ENCODE measurements at regions not wholly inside any gene's neighbourhood (a gene's known extent, or its start where the extent isn't known, plus 50 kb on each side); places are given as distances from the start of the nearest gene placed in this dataset.
"Not testable (repeated sequence)": the region's sequence is repeated elsewhere in the genome, so short reads cannot be mapped to it uniquely, and the experiment has no call there.

GRCh38 chr14:85350667-85351066 lies 179.3 kb upstream of the FLRT2 start:
- DNase-seq: no peak
- Histone ChIP-seq H3K36me3 (ENCODE audit: control insufficient read depth in 1 of 2, insufficient read depth in 2 of 2, low read length in 1 of 2) (no peaks in the 10 kb centered on the region), H3K27ac (ENCODE audit: low read depth in 1 of 2, low read length in 2 of 2) (no peak overlapping the region), H3K9me3 (ENCODE audit: control insufficient read depth, low read length) (peaks cover 4% of the 10 kb centered on the region), H3K4me1 (ENCODE audit: control insufficient read depth in 1 of 2, insufficient read depth in 2 of 2, low read length in 2 of 2) (no peaks in the 10 kb centered on the region), H3K27me3 (ENCODE audit: control insufficient read depth in 1 of 2, insufficient read depth in 2 of 2, low read length in 1 of 2) (no peaks in the 10 kb centered on the region), H3K4me3 (ENCODE audit: low read length in 2 of 2) (no peak overlapping the region)
- intact Hi-C loops (cut with DNase I): no loop called here
- 25 to 26% methylated on average over 3 of the region's 3 CpGs for WGBS, 2 donors
- ATAC-seq (ENCODE audit: low FRiP score): no peak

GRCh38 chr14:85352588-85352987 lies 177.4 kb upstream of the FLRT2 start:
- H3K27me3 ChIP-seq (ENCODE audit: control insufficient read depth in 1 of 2, insufficient read depth in 2 of 2, low read length in 1 of 2); intact Hi-C loops (cut with DNase I); DNase-seq: not testable (repeated sequence)

GRCh38 chr14:85357120-85357519 lies 172.8 kb upstream of the FLRT2 start:
- H3K4me1 ChIP-seq (ENCODE audit: control insufficient read depth in 1 of 2, insufficient read depth in 2 of 2, low read length in 2 of 2): no peaks in the 10 kb centered on the region
- DNase-seq (no peak), ATAC-seq (ENCODE audit: low FRiP score) (no peak)
- H3K27me3 ChIP-seq (ENCODE audit: control insufficient read depth in 1 of 2, insufficient read depth in 2 of 2, low read length in 1 of 2): no peaks in the 10 kb centered on the region
- no peak overlapping the region for H3K27ac ChIP-seq (ENCODE audit: low read depth in 1 of 2, low read length in 2 of 2)
- no peaks in the 10 kb centered on the region for H3K36me3 ChIP-seq (ENCODE audit: control insufficient read depth in 1 of 2, insufficient read depth in 2 of 2, low read length in 1 of 2)
- H3K4me3 ChIP-seq (ENCODE audit: low read length in 2 of 2): no peak overlapping the region
- intact Hi-C loops (cut with DNase I): no loop called here
- WGBS, 2 donors: 92 to 94% methylated on average over 5 of the region's 5 CpGs
- H3K9me3 ChIP-seq (ENCODE audit: control insufficient read depth, low read length): peaks cover 4% of the 10 kb centered on the region

More at GRCh38 chr14:85352588-85352987, 177.4 kb upstream of the FLRT2 start:
- not testable (repeated sequence) for H3K4me3 ChIP-seq (ENCODE audit: low read length in 2 of 2); H3K27ac ChIP-seq (ENCODE audit: low read depth in 1 of 2, low read length in 2 of 2); H3K4me1 ChIP-seq (ENCODE audit: control insufficient read depth in 1 of 2, insufficient read depth in 2 of 2, low read length in 2 of 2); H3K36me3 ChIP-seq (ENCODE audit: control insufficient read depth in 1 of 2, insufficient read depth in 2 of 2, low read length in 1 of 2); ATAC-seq (ENCODE audit: low FRiP score); H3K9me3 ChIP-seq (ENCODE audit: control insufficient read depth, low read length)
- 94 to 95% methylated on average over 21 to 26 of the region's 26 CpGs for WGBS, 2 donors

DNA sequence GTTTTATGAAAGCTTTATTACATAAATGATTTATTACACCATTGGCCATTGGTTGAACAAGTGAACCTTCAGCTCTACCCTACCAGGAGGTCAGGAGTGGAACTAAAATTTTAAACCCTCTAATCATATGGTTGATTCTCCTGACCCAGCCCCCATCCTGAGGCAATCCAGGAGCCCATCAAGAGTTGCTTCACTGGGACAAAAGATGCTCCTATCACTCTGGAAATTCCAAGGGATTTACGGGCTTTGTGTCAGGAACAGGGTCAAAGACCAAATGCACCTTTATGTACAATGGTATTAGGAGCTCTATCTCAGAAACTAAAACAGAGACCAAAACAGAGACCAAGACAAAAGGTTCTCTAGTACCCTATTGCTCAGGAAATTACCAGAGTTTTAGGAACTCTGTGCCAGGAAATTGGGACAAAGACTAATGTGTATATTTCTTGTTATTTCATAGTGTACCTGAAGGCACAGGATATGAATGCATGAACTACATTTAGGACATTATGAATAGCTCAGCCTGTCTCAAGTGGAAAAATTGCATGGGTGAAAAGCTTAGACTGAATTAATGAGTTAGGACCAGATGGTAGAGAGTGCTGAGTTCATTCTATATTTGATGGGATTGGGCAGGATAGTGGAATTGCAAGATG lies 171.7 kb upstream of the FLRT2 start:
- intact Hi-C loops (cut with DNase I): no loop called here
- H3K4me3 ChIP-seq (ENCODE audit: low read length in 2 of 2): no peak overlapping the region
- no peaks in the 10 kb centered on the region for H3K27me3 ChIP-seq (ENCODE audit: control insufficient read depth in 1 of 2, insufficient read depth in 2 of 2, low read length in 1 of 2)
- no peaks in the 10 kb centered on the region for H3K36me3 ChIP-seq (ENCODE audit: control insufficient read depth in 1 of 2, insufficient read depth in 2 of 2, low read length in 1 of 2)
- no peak for ATAC-seq (ENCODE audit: low FRiP score)
- 94 to 100% methylated on average over 1 of the region's 1 CpG for WGBS, 2 donors
- H3K9me3 ChIP-seq (ENCODE audit: control insufficient read depth, low read length): peaks cover 4% of the 10 kb centered on the region
- H3K4me1 ChIP-seq (ENCODE audit: control insufficient read depth in 1 of 2, insufficient read depth in 2 of 2, low read length in 2 of 2): no peaks in the 10 kb centered on the region
- H3K27ac ChIP-seq (ENCODE audit: low read depth in 1 of 2, low read length in 2 of 2): no peak overlapping the region
- DNase-seq: no peak

DNA sequence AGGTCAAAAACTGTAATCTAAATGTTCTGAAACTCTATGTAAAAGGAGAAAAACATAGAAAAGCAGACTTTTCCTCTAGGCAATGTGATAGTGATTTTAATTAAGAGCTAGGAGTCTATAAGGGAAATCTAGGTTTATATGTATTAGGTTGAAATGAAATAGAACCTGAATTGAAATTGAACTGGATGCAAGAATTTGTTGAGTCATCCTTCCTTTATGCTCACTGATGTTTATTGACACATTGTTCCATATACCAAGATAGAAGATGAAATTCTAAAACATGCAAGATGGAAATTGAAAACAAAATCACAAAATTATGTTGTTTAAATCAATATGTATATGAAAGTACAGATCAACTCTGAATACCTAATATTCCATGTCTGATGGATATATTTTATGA lies 170.4 kb upstream of the FLRT2 start:
- Histone ChIP-seq H3K27ac (ENCODE audit: low read depth in 1 of 2, low read length in 2 of 2) (no peak overlapping the region), H3K27me3 (ENCODE audit: control insufficient read depth in 1 of 2, insufficient read depth in 2 of 2, low read length in 1 of 2) (no peaks in the 10 kb centered on the region), H3K9me3 (ENCODE audit: control insufficient read depth, low read length) (no peaks in the 10 kb centered on the region), H3K36me3 (ENCODE audit: control insufficient read depth in 1 of 2, insufficient read depth in 2 of 2, low read length in 1 of 2) (no peaks in the 10 kb centered on the region), H3K4me1 (ENCODE audit: control insufficient read depth in 1 of 2, insufficient read depth in 2 of 2, low read length in 2 of 2) (no peaks in the 10 kb centered on the region), H3K4me3 (ENCODE audit: low read length in 2 of 2) (no peak overlapping the region)
- ATAC-seq (ENCODE audit: low FRiP score) (no peak), DNase-seq (no peak)
- intact Hi-C loops (cut with DNase I): no loop called here

DNA sequence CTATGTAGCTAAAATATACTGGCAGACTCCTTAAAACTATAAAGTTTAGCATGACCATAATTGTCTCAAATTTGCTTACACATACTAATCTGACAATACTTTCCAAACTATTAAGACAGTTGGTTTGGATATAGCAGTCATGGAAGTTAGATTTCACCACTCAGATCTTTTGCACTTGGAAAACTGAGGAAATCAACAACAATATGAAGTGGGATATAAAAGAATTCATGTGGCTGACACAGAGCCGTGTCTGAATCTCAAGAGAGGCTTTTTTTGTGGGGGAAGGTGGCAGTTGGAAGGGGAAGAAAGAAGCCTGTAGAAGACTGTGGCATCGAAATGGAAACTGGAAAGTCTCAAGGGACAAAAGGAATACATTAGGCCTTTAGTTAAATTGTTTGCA lies 166.6 kb upstream of the FLRT2 start:
- Histone ChIP-seq H3K4me3 (ENCODE audit: low read length in 2 of 2) (no peak overlapping the region), H3K27ac (ENCODE audit: low read depth in 1 of 2, low read length in 2 of 2) (no peak overlapping the region), H3K9me3 (ENCODE audit: control insufficient read depth, low read length) (no peaks in the 10 kb centered on the region), H3K36me3 (ENCODE audit: control insufficient read depth in 1 of 2, insufficient read depth in 2 of 2, low read length in 1 of 2) (no peaks in the 10 kb centered on the region), H3K27me3 (ENCODE audit: control insufficient read depth in 1 of 2, insufficient read depth in 2 of 2, low read length in 1 of 2) (peaks cover 0 to 2% of the 10 kb centered on the region in 2 donors), H3K4me1 (ENCODE audit: control insufficient read depth in 1 of 2, insufficient read depth in 2 of 2, low read length in 2 of 2) (no peaks in the 10 kb centered on the region)
- intact Hi-C loops (cut with DNase I): no loop called here
- no peak for DNase-seq
- ATAC-seq (ENCODE audit: low FRiP score): no peak
- 62 to 65% methylated on average over 2 of the region's 2 CpGs for WGBS, 2 donors

DNA sequence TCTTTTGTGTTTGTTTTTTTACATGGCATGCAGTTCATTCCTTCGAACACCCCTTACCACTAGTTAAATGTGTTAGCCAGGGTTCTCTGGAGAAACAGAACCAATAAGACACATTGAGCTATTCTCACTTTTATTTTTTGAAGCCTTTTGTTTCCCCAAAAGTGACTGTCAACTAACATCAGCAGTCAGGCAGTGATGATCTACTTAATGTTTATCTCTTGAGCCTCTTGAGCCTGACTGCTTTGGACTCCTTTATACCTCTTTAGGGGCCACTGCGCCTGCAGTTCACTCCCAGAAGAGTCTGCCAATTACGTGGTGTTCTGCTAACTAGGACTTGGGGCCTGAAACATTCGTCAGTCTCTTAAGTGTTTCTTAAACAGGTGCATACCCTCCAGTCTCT lies 163.7 kb upstream of the FLRT2 start:
- peaks cover 0 to 2% of the 10 kb centered on the region in 2 donors for H3K27me3 ChIP-seq (ENCODE audit: control insufficient read depth in 1 of 2, insufficient read depth in 2 of 2, low read length in 1 of 2)
- ATAC-seq (ENCODE audit: low FRiP score) (no peak), DNase-seq (no peak)
- WGBS, 2 donors: 82 to 88% methylated on average over 4 of the region's 4 CpGs
- no peak overlapping the region for H3K27ac ChIP-seq (ENCODE audit: low read depth in 1 of 2, low read length in 2 of 2)
- no peaks in the 10 kb centered on the region for H3K36me3 ChIP-seq (ENCODE audit: control insufficient read depth in 1 of 2, insufficient read depth in 2 of 2, low read length in 1 of 2)
- no peak overlapping the region for H3K4me3 ChIP-seq (ENCODE audit: low read length in 2 of 2)
- no peaks in the 10 kb centered on the region for H3K9me3 ChIP-seq (ENCODE audit: control insufficient read depth, low read length)
- H3K4me1 ChIP-seq (ENCODE audit: control insufficient read depth in 1 of 2, insufficient read depth in 2 of 2, low read length in 2 of 2): no peaks in the 10 kb centered on the region
- intact Hi-C loops (cut with DNase I): no loop called here

DNA sequence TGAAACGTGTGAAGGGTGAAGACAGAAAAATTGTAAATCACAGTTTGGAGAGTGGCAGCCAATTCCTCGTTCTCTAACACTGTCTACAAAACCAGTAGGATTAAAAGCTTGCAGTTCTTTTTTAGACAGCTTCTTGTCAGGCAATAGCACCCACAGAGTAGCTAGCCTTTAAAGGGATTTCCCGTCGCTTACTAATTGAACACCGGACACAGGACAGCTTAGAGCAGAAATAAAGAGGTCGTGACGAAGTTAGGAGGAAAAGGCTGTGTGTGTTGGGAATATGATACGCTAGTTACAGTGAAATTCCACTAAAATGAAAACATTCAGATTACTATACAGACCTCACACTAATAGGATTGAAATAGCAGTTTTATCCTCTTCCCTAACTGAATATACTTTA lies 149.1 kb upstream of the FLRT2 start:
- no peak for DNase-seq
- 45 to 52% methylated on average over 8 of the region's 8 CpGs for WGBS, 2 donors
- intact Hi-C loops (cut with DNase I): no loop called here

GRCh38 chr14:85382341-85382740 lies 147.6 kb upstream of the FLRT2 start:
- Histone ChIP-seq H3K4me1 (ENCODE audit: control insufficient read depth in 1 of 2, insufficient read depth in 2 of 2, low read length in 2 of 2) (no peaks in the 10 kb centered on the region), H3K27ac (ENCODE audit: low read depth in 1 of 2, low read length in 2 of 2) (no peak overlapping the region), H3K36me3 (ENCODE audit: control insufficient read depth in 1 of 2, insufficient read depth in 2 of 2, low read length in 1 of 2) (no peaks in the 10 kb centered on the region), H3K4me3 (ENCODE audit: low read length in 2 of 2) (no peak overlapping the region), H3K9me3 (ENCODE audit: control insufficient read depth, low read length) (no peaks in the 10 kb centered on the region), H3K27me3 (ENCODE audit: control insufficient read depth in 1 of 2, insufficient read depth in 2 of 2, low read length in 1 of 2) (peaks cover 0 to 2% of the 10 kb centered on the region in 2 donors)
- intact Hi-C loops (cut with DNase I): no loop called here
- DNase-seq (no peak), ATAC-seq (ENCODE audit: low FRiP score) (no peak)
- 92 to 94% methylated on average over 1 of the region's 1 CpG for WGBS, 2 donors

More for the DNA sequence above, 149.1 kb upstream of the FLRT2 start:
- Histone ChIP-seq H3K27me3 (ENCODE audit: control insufficient read depth in 1 of 2, insufficient read depth in 2 of 2, low read length in 1 of 2) (peaks cover 0 to 2% of the 10 kb centered on the region in 2 donors), H3K27ac (ENCODE audit: low read depth in 1 of 2, low read length in 2 of 2) (no peak overlapping the region), H3K36me3 (ENCODE audit: control insufficient read depth in 1 of 2, insufficient read depth in 2 of 2, low read length in 1 of 2) (no peaks in the 10 kb centered on the region), H3K4me3 (ENCODE audit: low read length in 2 of 2) (no peak overlapping the region), H3K4me1 (ENCODE audit: control insufficient read depth in 1 of 2, insufficient read depth in 2 of 2, low read length in 2 of 2) (no peaks in the 10 kb centered on the region), H3K9me3 (ENCODE audit: control insufficient read depth, low read length) (no peaks in the 10 kb centered on the region)
- ATAC-seq (ENCODE audit: low FRiP score): no peak

Data from aorta (tissue), 5 donors.